HL-60 (cell line): ENCODE measurements at regions not wholly inside any gene's neighbourhood (a gene's known extent, or its start where the extent isn't known, plus 50 kb on each side); places are given as distances from the start of the nearest gene placed in this dataset.

ENCODE experiments used
- DNase-seq, 2 experiments: peaks; one replicate each; pipeline ENCODE4 v3.0.0-alpha.2; 2010 to 2020; ENCODE audit warnings: low read depth in 1 of 2, low spot score in 1 of 2
- H3K27ac ChIP-seq: fragments of 250-450 bp; sonication (Bioruptor Pico); replicated peaks from 2 replicates; pipeline ENCODE4 v1.5.1; 2020; ENCODE audit warnings: mild to moderate bottlenecking, moderate library complexity
- H3K27me3 ChIP-seq: fragments of 250-450 bp; sonication (Bioruptor Pico); 2 replicates; pipeline ENCODE4 v1.5.1; 2021; ENCODE audit warnings: mild to moderate bottlenecking, moderate library complexity; ENCODE audit not compliant: insufficient read depth, poor library complexity, severe bottlenecking
- H3K4me3 ChIP-seq: replicated peaks from 2 replicates; pipeline ENCODE4 v1.5.1; 2011; ENCODE audit warnings: mild to moderate bottlenecking, control low read depth, low read length; ENCODE audit not compliant: insufficient read depth
- CTCF ChIP-seq: IDR thresholded peaks from one replicate; pipeline ENCODE4 v1.5.1; 2011; ENCODE audit warnings: low read length, control low read depth, inconsistent platforms; ENCODE audit not compliant: insufficient read depth
- GABPA ChIP-seq: IDR thresholded peaks from 2 replicates; pipeline ENCODE4 v1.6.1; 2012; ENCODE audit warnings: low read depth
- POLR2AphosphoS5 ChIP-seq: IDR thresholded peaks from 2 replicates; pipeline ENCODE4 v1.6.1; 2012; ENCODE audit warnings: low read depth
- REST ChIP-seq: IDR thresholded peaks from 2 replicates; pipeline ENCODE4 v1.6.1; 2012; ENCODE audit warnings: low read depth; ENCODE audit not compliant: insufficient replicate concordance
- SPI1 ChIP-seq: IDR thresholded peaks from 2 replicates; pipeline ENCODE4 v1.6.1; 2012; ENCODE audit warnings: low read depth, mild to moderate bottlenecking, borderline replicate concordance

GRCh38 chr5:121313886-121314285 lies 537.8 kb upstream of the FTMT start:
- TF ChIP-seq CTCF (no peak), REST (no peak), POLR2AphosphoS5 (no peak), SPI1 (no peak), GABPA (no peak)
- Histone ChIP-seq H3K27me3 (no peaks in the 10 kb centered on the region), H3K27ac (no peak overlapping the region), H3K4me3 (no peak overlapping the region)
- no peak for DNase-seq

GRCh38 chr5:121315786-121316185 lies 535.9 kb upstream of the FTMT start:
- DNase-seq, result no peak
- no peak overlapping the region for H3K27ac ChIP-seq
- no peaks in the 10 kb centered on the region for H3K27me3 ChIP-seq
- H3K4me3 ChIP-seq, result no peak overlapping the region
- no peak for TF ChIP-seq REST
- TF ChIP-seq GABPA, result no peak
- TF ChIP-seq SPI1, result no peak

- no peak overlapping the region for H3K27ac ChIP-seq
- DNase-seq, result no peak
- H3K4me3 ChIP-seq, result no peak overlapping the region
- no peak for TF ChIP-seq REST
- no peak for TF ChIP-seq SPI1
- no peak for TF ChIP-seq POLR2AphosphoS5
- TF ChIP-seq CTCF, result no peak
- TF ChIP-seq GABPA, result no peak
- H3K27me3 ChIP-seq, result no peaks in the 10 kb centered on the region
Measured at GRCh38 chr5:121319292-121319691, 532.4 kb upstream of the FTMT start.

GRCh38 chr5:121325930-121326329 lies 525.8 kb upstream of the FTMT start:
- Histone ChIP-seq H3K4me3 (no peak overlapping the region), H3K27ac (no peak overlapping the region), H3K27me3 (no peaks in the 10 kb centered on the region)
- TF ChIP-seq CTCF (no peak), POLR2AphosphoS5 (no peak), SPI1 (no peak), REST (no peak), GABPA (no peak)
- no peak for DNase-seq
